CD4-positive, CD25-positive, alpha-beta regulatory T cell (primary cell): ENCODE measurements at regions not wholly inside any gene's neighbourhood (a gene's known extent, or its start where the extent isn't known, plus 50 kb on each side); places are given as distances from the start of the nearest gene placed in this dataset.

Source experiments
- ATAC-seq, 2 donors: fragments of 150-1000 bp; cut with Tn5 transposase; one replicate each; pipeline ENCODE4 v1.10.0; 2021; ENCODE audit warnings: low read depth in 2 of 2, moderate number of reproducible peaks in 2 of 2, moderate library complexity in 1 of 2
- DNase-seq, 3 donors: peaks; one replicate each; pipeline versions ENCODE4 v3.0.0 to v3.0.0-alpha.2; 2012 to 2022; ENCODE audit warnings: mixed read lengths in 1 of 3
- H3K27ac ChIP-seq: one replicate; pipeline ENCODE4 v1.7.0; 2013; ENCODE audit warnings: mild to moderate bottlenecking, low read length; ENCODE audit not compliant: insufficient read depth, poor library complexity, severe bottlenecking
- H3K27me3 ChIP-seq: one replicate; pipeline ENCODE4 v1.7.0; 2013; ENCODE audit warnings: low read length; ENCODE audit not compliant: control insufficient read depth, insufficient read depth
- H3K36me3 ChIP-seq: one replicate; pipeline ENCODE4 v1.7.0; 2013; ENCODE audit warnings: mild to moderate bottlenecking, low read length, moderate library complexity; ENCODE audit not compliant: control insufficient read depth, insufficient read depth
- H3K4me1 ChIP-seq: 2 replicates; pipeline ENCODE4 v1.7.0; 2013; ENCODE audit warnings: mild to moderate bottlenecking, low read length; ENCODE audit not compliant: insufficient read depth, control insufficient read depth, poor library complexity, severe bottlenecking
- H3K4me3 ChIP-seq: one replicate; pipeline ENCODE4 v1.7.0; 2013; ENCODE audit warnings: low read depth, mild to moderate bottlenecking, low read length, moderate library complexity
- H3K9me3 ChIP-seq, 2 experiments: 1 replicate in 1 of 2; 2 replicates in 1 of 2; pipeline ENCODE4 v1.7.0; 2013; ENCODE audit warnings: low read length in 2 of 2, mild to moderate bottlenecking in 1 of 2, moderate library complexity in 1 of 2; ENCODE audit not compliant: control insufficient read depth in 2 of 2
- H3K27ac Mint-ChIP-seq, 3 donors: one replicate each; pipeline ENCODE4 v1.8.0; 2020 to 2022; ENCODE audit warnings: mild to moderate bottlenecking in 3 of 3, mixed read lengths in 3 of 3, moderate library complexity in 2 of 3
- H3K27me3 Mint-ChIP-seq: one replicate; pipeline ENCODE4 v1.8.0; 2022; ENCODE audit warnings: mild to moderate bottlenecking, mixed read lengths
- H3K36me3 Mint-ChIP-seq: one replicate; pipeline ENCODE4 v1.8.0; 2020; ENCODE audit warnings: mixed read lengths
- H3K4me1 Mint-ChIP-seq, 4 donors: one replicate each; pipeline ENCODE4 v1.8.0; 2020 to 2022; ENCODE audit warnings: mixed read lengths in 4 of 4, mild to moderate bottlenecking in 1 of 4
- H3K4me3 Mint-ChIP-seq, 4 donors: one replicate each; pipeline ENCODE4 v1.8.0; 2020 to 2022; ENCODE audit warnings: mild to moderate bottlenecking in 4 of 4, mixed read lengths in 4 of 4, moderate library complexity in 3 of 4
- H3K9me3 Mint-ChIP-seq, 7 donors: one replicate each; pipeline ENCODE4 v1.8.0; 2020 to 2022; ENCODE audit warnings: mixed read lengths in 7 of 7, mild to moderate bottlenecking in 3 of 7, moderate library complexity in 2 of 7

DNA sequence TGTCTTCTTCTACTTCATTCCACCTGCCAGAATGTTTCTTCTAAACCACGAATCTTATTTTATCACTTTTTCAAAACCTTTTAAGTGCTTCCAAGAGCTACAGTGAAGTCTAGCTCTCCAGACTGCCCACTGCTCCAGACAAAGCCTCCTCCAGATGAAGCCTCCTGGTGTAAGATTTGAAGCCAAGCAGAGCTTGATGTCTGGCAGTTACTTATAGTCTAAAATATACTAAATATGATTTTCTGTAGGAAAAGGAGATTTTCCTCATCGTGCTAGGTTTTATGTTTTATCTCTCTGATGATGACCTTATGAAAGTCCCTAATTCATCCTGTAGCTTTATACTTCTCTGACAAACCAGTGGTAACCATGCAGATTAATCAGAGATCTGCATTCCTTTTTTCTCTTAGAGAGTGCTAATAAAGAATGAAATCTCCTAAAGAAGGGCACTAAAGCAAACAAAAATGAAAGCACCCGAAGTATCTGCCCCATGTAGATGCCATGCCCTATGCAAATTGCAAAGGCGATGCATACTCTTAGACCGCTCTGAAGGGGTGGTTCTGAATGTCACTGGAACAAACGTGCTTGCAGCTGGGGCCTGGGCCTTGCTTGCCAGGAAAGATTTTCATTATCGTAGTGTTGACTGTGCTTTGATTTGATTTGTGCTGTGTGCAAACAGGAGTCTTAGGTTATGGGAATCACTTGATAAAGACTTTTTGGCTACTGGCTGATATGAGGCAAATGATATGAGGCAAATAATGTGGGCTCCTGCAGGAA lies 314.2 kb downstream of the PID1 start:
- ATAC-seq (no peak), DNase-seq (no peak)
- H3K9me3 ChIP-seq = peaks cover 0 to 2% of the 10 kb centered on the region in 2 experiments
- H3K36me3 ChIP-seq = no peaks in the 10 kb centered on the region
- no peaks in the 10 kb centered on the region for H3K27me3 ChIP-seq
- Mint-ChIP-seq H3K36me3 (no peaks in the 10 kb centered on the region), H3K27me3 (no peaks in the 10 kb centered on the region), H3K27ac (no peak overlapping the region), H3K4me3 (no peak overlapping the region), H3K4me1 (no peaks in the 10 kb centered on the region), H3K9me3 (peaks cover 2 to 18% (median 6%) of the 10 kb centered on the region in 7 donors)
- H3K27ac ChIP-seq = no peak overlapping the region
- H3K4me3 ChIP-seq = no peak overlapping the region
- no peaks in the 10 kb centered on the region for H3K4me1 ChIP-seq

DNA sequence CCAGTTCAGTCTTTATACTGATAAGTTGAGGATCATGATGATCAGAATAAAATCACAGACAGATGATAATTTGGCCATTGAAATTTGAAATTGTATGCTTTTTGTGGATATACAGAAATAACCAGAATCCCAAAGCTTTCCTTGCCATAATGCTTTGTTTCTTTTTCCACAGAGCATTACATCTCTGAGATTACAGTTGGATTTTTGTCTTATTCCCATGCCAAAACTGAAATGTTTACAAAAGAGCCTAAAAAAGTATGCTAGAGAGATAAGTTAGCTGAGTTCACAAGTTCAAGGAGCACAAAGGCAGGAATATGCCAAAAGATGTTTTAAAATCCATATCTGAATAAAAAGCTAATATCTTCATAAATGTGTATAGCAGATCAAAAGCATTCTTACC lies 321.3 kb downstream of the PID1 start:
- Mint-ChIP-seq H3K4me1 (no peaks in the 10 kb centered on the region), H3K9me3 (peaks cover 0 to 11% (median 7%) of the 10 kb centered on the region in 7 donors), H3K36me3 (no peaks in the 10 kb centered on the region), H3K4me3 (no peak overlapping the region), H3K27me3 (no peaks in the 10 kb centered on the region), H3K27ac (no peak overlapping the region)
- Histone ChIP-seq H3K4me3 (no peak overlapping the region), H3K27me3 (no peaks in the 10 kb centered on the region), H3K9me3 (peaks cover 0 to 1% of the 10 kb centered on the region in 2 experiments), H3K4me1 (no peaks in the 10 kb centered on the region), H3K27ac (no peak overlapping the region), H3K36me3 (no peaks in the 10 kb centered on the region)
- ATAC-seq = no peak
- no peak for DNase-seq

DNA sequence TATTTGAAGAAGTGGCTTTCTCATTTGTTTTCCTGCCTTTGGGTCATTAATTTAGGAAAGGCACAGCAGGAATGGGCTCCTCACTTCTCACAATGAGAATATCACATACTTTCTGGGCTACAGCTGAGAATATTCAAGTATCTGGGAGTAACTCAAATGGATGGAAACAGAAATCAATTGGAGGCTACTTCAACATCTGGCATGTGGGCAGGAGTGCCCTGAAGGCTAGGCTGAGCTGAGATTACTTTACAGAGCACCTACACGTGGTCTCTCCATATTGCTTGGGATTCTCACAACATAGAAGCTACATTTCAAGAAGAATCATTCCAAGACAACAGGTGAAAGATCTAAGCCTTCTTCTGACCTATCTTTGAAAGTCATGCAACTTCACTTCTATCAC lies 325.4 kb downstream of the PID1 start:
- no peaks in the 10 kb centered on the region for H3K27me3 ChIP-seq
- no peaks in the 10 kb centered on the region for H3K4me1 ChIP-seq
- no peak overlapping the region for H3K27ac Mint-ChIP-seq
- no peaks in the 10 kb centered on the region for H3K36me3 ChIP-seq
- no peak overlapping the region for H3K4me3 Mint-ChIP-seq
- H3K36me3 Mint-ChIP-seq = no peaks in the 10 kb centered on the region
- H3K27ac ChIP-seq = no peak overlapping the region
- peaks cover 5 to 20% (median 7%) of the 10 kb centered on the region in 7 donors for H3K9me3 Mint-ChIP-seq
- DNase-seq (no peak), ATAC-seq (no peak)
- H3K4me1 Mint-ChIP-seq = no peaks in the 10 kb centered on the region
- peaks cover 0 to 2% of the 10 kb centered on the region in 2 experiments for H3K9me3 ChIP-seq
- no peak overlapping the region for H3K4me3 ChIP-seq
- no peaks in the 10 kb centered on the region for H3K27me3 Mint-ChIP-seq

DNA sequence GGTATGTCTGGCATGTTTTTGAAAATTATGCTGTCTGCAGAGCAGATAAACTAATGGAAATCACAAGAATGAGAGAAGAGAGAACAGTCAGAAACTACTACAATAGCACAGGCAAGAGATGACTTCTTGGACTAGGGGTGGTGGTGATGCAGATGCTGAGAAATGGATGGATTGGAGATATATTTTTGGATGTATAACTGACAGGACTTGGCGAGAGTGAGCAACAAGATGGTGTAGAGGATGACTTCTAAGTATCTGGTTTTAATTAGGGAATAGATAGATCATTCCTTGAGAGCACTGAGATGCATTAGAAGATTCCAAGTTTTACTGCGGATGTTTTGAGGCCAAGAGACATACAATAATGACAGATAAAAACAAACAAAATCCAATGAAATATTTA lies 328.2 kb downstream of the PID1 start:
- H3K4me3 ChIP-seq = no peak overlapping the region
- Mint-ChIP-seq H3K36me3 (no peaks in the 10 kb centered on the region), H3K9me3 (peaks cover 5 to 30% (median 11%) of the 10 kb centered on the region in 7 donors), H3K27me3 (no peaks in the 10 kb centered on the region), H3K27ac (no peak overlapping the region), H3K4me3 (no peak overlapping the region), H3K4me1 (no peaks in the 10 kb centered on the region)
- H3K9me3 ChIP-seq = peaks cover 0 to 4% of the 10 kb centered on the region in 2 experiments
- H3K4me1 ChIP-seq = no peaks in the 10 kb centered on the region
- DNase-seq (no peak), ATAC-seq (no peak)
- no peak overlapping the region for H3K27ac ChIP-seq
- H3K27me3 ChIP-seq = no peaks in the 10 kb centered on the region
- no peaks in the 10 kb centered on the region for H3K36me3 ChIP-seq

DNA sequence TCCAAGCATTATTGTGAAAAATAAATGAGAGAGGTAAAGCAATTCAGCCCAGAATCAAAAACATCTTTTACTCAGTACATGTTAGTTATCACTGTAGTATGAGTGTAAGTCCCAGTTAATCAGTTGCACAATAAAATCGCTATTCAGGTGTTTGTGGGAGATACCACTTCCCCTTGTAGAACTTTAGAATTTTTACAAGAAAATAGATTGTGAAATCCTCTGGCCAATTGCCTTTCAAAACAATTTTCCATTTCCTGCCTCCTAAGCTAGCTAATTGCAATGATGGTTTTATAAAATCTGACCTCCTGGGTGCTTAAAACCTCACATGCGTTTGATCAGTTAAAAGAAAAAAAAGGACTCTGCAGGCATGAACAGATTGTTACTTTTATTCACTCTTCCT lies 332.5 kb downstream of the PID1 start:
- peaks cover 3 to 35% (median 7%) of the 10 kb centered on the region in 7 donors for H3K9me3 Mint-ChIP-seq
- peaks cover 2 to 5% of the 10 kb centered on the region in 2 experiments for H3K9me3 ChIP-seq
- H3K27ac ChIP-seq = no peak overlapping the region
- no peaks in the 10 kb centered on the region for H3K36me3 Mint-ChIP-seq
- H3K27me3 ChIP-seq = no peaks in the 10 kb centered on the region
- no peak overlapping the region for H3K4me3 ChIP-seq
- no peaks in the 10 kb centered on the region for H3K4me1 ChIP-seq
- H3K36me3 ChIP-seq = no peaks in the 10 kb centered on the region
- no peaks in the 10 kb centered on the region for H3K4me1 Mint-ChIP-seq
- ATAC-seq (no peak), DNase-seq (no peak)
- no peak overlapping the region for H3K4me3 Mint-ChIP-seq
- H3K27me3 Mint-ChIP-seq = no peaks in the 10 kb centered on the region
- H3K27ac Mint-ChIP-seq = no peak overlapping the region

DNA sequence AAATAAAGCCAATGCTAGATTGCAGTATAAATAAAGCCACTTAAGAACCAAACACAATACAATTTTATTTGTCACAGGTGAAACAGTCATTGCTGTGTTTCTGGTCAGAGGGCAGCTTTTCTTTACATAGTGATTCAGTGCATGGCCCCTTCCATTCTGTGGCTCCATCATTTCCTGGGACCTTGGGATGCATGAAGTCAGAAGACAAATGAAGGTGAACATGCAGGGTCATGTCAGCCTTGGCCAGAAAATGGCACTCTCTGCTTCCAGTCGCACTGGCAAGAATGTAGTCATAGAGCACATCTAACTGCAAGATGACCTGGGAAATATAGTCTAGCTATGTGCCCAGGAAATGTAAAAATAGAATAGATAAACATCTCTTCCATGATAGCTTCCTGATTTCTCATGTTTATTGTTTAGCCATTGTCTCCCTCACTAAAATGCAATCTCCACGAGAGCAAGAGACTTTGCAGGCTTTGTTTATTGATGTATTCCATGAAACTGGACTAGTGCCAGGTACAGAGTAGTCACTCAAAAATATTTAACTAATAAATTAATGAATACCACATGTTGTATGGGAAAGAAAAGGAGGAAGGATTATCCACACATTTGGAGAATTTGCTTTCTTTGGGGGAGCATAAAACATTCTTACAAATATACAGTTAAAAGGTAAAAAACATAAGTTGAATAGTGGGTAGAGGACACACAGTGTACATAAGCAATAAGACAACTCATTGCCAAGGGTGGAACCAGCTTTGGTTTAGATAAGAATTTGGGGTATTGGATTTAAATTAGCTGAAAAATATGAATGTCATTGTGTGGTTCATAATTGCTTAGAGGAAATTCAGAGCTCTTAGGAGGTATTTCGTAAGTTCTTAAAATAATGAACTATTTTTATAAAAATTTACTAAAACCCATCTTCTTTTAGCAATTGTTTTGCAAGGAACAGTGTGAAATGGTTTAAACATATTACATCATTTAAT lies 343.8 kb downstream of the PID1 start:
- Histone ChIP-seq H3K36me3 (no peaks in the 10 kb centered on the region), H3K27ac (no peak overlapping the region), H3K4me3 (no peak overlapping the region), H3K27me3 (no peaks in the 10 kb centered on the region), H3K4me1 (no peaks in the 10 kb centered on the region), H3K9me3 (no peaks in the 10 kb centered on the region)
- no peak overlapping the region for H3K4me3 Mint-ChIP-seq
- H3K9me3 Mint-ChIP-seq = peaks cover 5 to 31% (median 10%) of the 10 kb centered on the region in 7 donors
- H3K4me1 Mint-ChIP-seq = no peaks in the 10 kb centered on the region
- ATAC-seq = no peak
- no peak for DNase-seq
- no peaks in the 10 kb centered on the region for H3K27me3 Mint-ChIP-seq
- H3K27ac Mint-ChIP-seq = no peak overlapping the region
- no peaks in the 10 kb centered on the region for H3K36me3 Mint-ChIP-seq

DNA sequence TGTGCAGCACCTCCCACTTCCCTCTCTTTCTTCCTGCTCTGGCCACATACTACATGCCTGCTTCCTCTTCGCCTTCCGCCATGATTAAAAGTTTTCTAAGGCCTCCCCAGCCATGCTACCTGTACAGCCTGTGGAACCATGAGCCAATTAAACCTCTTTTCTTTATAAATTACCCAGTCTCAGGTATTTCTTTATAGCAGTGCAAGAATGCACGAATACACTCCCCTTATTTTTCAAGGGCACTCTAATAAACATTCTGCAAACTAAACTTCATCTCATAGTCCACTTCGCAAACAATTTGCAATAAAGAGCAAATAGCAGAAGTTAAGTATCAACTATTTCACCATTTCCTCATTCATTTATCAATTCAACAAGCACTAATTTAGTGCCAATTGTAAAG lies 351.3 kb downstream of the PID1 start:
- H3K9me3 Mint-ChIP-seq = peaks cover 0 to 16% (median 5%) of the 10 kb centered on the region in 7 donors
- DNase-seq (no peak), ATAC-seq (no peak)
- H3K36me3 Mint-ChIP-seq = no peaks in the 10 kb centered on the region
- Histone ChIP-seq H3K4me3 (no peak overlapping the region), H3K9me3 (no peaks in the 10 kb centered on the region), H3K36me3 (no peaks in the 10 kb centered on the region), H3K27ac (no peak overlapping the region), H3K27me3 (no peaks in the 10 kb centered on the region), H3K4me1 (no peaks in the 10 kb centered on the region)
- no peak overlapping the region for H3K4me3 Mint-ChIP-seq
- H3K27ac Mint-ChIP-seq = no peak overlapping the region
- H3K4me1 Mint-ChIP-seq = no peaks in the 10 kb centered on the region
- no peaks in the 10 kb centered on the region for H3K27me3 Mint-ChIP-seq
